ENCODE measurements at regions not wholly inside any gene's neighbourhood (a gene's known extent, or its start where the extent isn't known, plus 50 kb on each side); places are given as distances from the start of the nearest gene placed in this dataset.

DNA sequence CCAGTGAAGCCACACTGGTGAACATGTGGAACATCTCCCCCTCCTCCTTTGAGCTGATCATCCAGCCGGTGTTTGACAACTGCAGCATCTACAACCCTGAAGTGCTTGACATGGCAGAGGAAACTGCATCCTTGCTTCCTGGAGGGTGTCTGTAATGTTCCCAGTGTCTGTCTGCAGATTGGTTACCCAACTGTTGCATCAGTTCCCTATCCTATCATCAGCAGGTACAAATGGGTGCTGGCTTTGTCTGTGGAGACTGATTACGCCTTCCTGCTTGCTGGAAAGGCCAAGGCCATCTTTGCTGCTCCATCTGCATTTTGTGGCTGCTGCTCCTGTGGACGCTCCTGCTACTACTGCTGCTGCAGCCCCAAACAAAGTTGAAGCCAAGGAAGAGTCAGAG is 83.5 kb downstream of the SKA1 start:
- TF ChIP-seq PPARA (CRISPR knock-in tag; IDR thresholded peaks at IDR 0.05; ENCODE audit: borderline replicate concordance): no peak
- TF ChIP-seq, protein P1, sequence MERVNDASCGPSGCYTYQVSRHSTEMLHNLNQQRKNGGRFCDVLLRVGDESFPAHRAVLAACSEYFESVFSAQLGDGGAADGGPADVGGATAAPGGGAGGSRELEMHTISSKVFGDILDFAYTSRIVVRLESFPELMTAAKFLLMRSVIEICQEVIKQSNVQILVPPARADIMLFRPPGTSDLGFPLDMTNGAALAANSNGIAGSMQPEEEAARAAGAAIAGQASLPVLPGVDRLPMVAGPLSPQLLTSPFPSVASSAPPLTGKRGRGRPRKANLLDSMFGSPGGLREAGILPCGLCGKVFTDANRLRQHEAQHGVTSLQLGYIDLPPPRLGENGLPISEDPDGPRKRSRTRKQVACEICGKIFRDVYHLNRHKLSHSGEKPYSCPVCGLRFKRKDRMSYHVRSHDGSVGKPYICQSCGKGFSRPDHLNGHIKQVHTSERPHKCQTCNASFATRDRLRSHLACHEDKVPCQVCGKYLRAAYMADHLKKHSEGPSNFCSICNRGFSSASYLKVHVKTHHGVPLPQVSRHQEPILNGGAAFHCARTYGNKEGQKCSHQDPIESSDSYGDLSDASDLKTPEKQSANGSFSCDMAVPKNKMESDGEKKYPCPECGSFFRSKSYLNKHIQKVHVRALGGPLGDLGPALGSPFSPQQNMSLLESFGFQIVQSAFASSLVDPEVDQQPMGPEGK (CRISPR knock-in tag; IDR thresholded peaks at IDR 0.05; ENCODE audit: borderline replicate concordance): no peak
